ENCODE measurements at regions not wholly inside any gene's neighbourhood (a gene's known extent, or its start where the extent isn't known, plus 50 kb on each side); places are given as distances from the start of the nearest gene placed in this dataset.

- ATAC-seq (no peak), DNase-seq (ENCODE audit: low read depth, low spot score) (no peak)
- ChIA-PET CTCF (no interaction called here), POLR2A (no interaction called here)
- no peaks in the 10 kb centered on the region for H3K27me3 ChIP-seq (ENCODE audit: control insufficient read depth, insufficient read depth, low read length)
- H3K36me3 ChIP-seq (ENCODE audit: control insufficient read depth, insufficient read depth, low read length), result no peaks in the 10 kb centered on the region
- intact Hi-C loops (cut with micrococcal nuclease; ENCODE audit: unreplicated experiment) (no loop called here), in situ Hi-C loops (cut with HindIII; ENCODE audit: low pct_unique_long_range_greater_than_20kb, low sequenced_read_pairs) (no loop called here)
- no peaks in the 10 kb centered on the region for H3K9me3 ChIP-seq (ENCODE audit: control insufficient read depth, insufficient read depth, low read depth, low read length)
- H3K27ac ChIP-seq (ENCODE audit: low read length), result no peak overlapping the region
- H3K4me1 ChIP-seq (ENCODE audit: control insufficient read depth, insufficient read depth, low read length), result no peaks in the 10 kb centered on the region
- no TSS peak for BruUV-seq (replicated peaks)
- H3K4me3 ChIP-seq (ENCODE audit: low read depth in 2 of 2, low read length in 2 of 2), result no peak overlapping the region
- TF ChIP-seq CTCF (IDR thresholded peaks at IDR 0.05) (no peak), TCF7L2 (IDR thresholded peaks at IDR 0.05; ENCODE audit: low read depth, low read length) (no peak)
Measured at GRCh38 chr20:60302875-60303274, 344.7 kb downstream of the CDH26 start.

- ChIA-PET POLR2A (no interaction called here), CTCF (no interaction called here)
- TF ChIP-seq REST (IDR thresholded peaks at IDR 0.05; ENCODE audit: insufficient read depth in 1 of 2, low read depth in 2 of 2, low read length in 1 of 2), result no peak
- Histone ChIP-seq H3K4me3 (ENCODE audit: low read depth in 2 of 2, low read length in 2 of 2) (no peak overlapping the region), H3K4me1 (ENCODE audit: control insufficient read depth, insufficient read depth, low read length) (no peaks in the 10 kb centered on the region), H3K27me3 (ENCODE audit: control insufficient read depth, insufficient read depth, low read length) (no peaks in the 10 kb centered on the region), H3K36me3 (ENCODE audit: control insufficient read depth, insufficient read depth, low read length) (no peaks in the 10 kb centered on the region), H3K9me3 (ENCODE audit: control insufficient read depth, insufficient read depth, low read depth, low read length) (no peaks in the 10 kb centered on the region), H3K27ac (ENCODE audit: low read length) (no peak overlapping the region)
- BruUV-seq (replicated peaks), result no TSS peak
- ATAC-seq (no peak), DNase-seq (ENCODE audit: low read depth, low spot score) (no peak)
- in situ Hi-C loops (cut with HindIII; ENCODE audit: low pct_unique_long_range_greater_than_20kb, low sequenced_read_pairs) (no loop called here), intact Hi-C loops (cut with micrococcal nuclease; ENCODE audit: unreplicated experiment) (no loop called here)
Measured at GRCh38 chr20:60304026-60304590, 345.9 kb downstream of the CDH26 start.

- POLR2A ChIA-PET, result no interaction called here
- no TSS peak for BruUV-seq (replicated peaks)
- TF ChIP-seq TCF7L2 (IDR thresholded peaks at IDR 0.05; ENCODE audit: low read depth, low read length), result no peak
- TF ChIP-seq SIN3A (IDR thresholded peaks at IDR 0.05; ENCODE audit: borderline replicate concordance, insufficient read depth, low read depth, low read length), result no peak
- TF ChIP-seq REST (IDR thresholded peaks at IDR 0.05; ENCODE audit: insufficient read depth in 1 of 2, low read depth in 2 of 2, low read length in 1 of 2), result no peak
- TF ChIP-seq POLR2AphosphoS5 (IDR thresholded peaks at IDR 0.05; ENCODE audit: low read depth, low read length), result no peak
- TF ChIP-seq CTCF (IDR thresholded peaks at IDR 0.05), result no peak
- intact Hi-C loops (cut with micrococcal nuclease; ENCODE audit: unreplicated experiment), result no loop called here
- DNase-seq (ENCODE audit: low read depth, low spot score) (no peak), ATAC-seq (no peak)
- Histone ChIP-seq H3K36me3 (ENCODE audit: control insufficient read depth, insufficient read depth, low read length) (no peaks in the 10 kb centered on the region), H3K27me3 (ENCODE audit: control insufficient read depth, insufficient read depth, low read length) (no peaks in the 10 kb centered on the region; the same call in 1 of the 2 replicates), H3K4me3 (ENCODE audit: low read depth in 2 of 2, low read length in 2 of 2) (no peak overlapping the region), H3K27ac (ENCODE audit: low read length) (no peak overlapping the region), H3K9me3 (ENCODE audit: control insufficient read depth, insufficient read depth, low read depth, low read length) (no peaks in the 10 kb centered on the region), H3K4me1 (ENCODE audit: control insufficient read depth, insufficient read depth, low read length) (no peaks in the 10 kb centered on the region)
- in situ Hi-C loops (cut with HindIII; ENCODE audit: low pct_unique_long_range_greater_than_20kb, low sequenced_read_pairs), result no loop called here
- CTCF ChIA-PET, result no interaction called here
Measured at GRCh38 chr20:60304931-60305330, 346.7 kb downstream of the CDH26 start.

Data from Panc1 (cell line).